CD14-positive monocyte (primary cell): ENCODE measurements at regions not wholly inside any gene's neighbourhood (a gene's known extent, or its start where the extent isn't known, plus 50 kb on each side); places are given as distances from the start of the nearest gene placed in this dataset.
"Not testable (repeated sequence)": the region's sequence is repeated elsewhere in the genome, so short reads cannot be mapped to it uniquely, and the experiment has no call there.

Experiments used
- DNase-seq, 3 donors: peaks; one replicate each; pipeline ENCODE4 v3.0.0-alpha.2; 2011 to 2022
- H2AFZ ChIP-seq: 2 replicates; pipeline ENCODE4 v1.6.0; 2012; ENCODE audit warnings: mild to moderate bottlenecking, low read depth, low read length, inconsistent platforms; ENCODE audit not compliant: insufficient read depth, poor library complexity, severe bottlenecking
- H3K27ac ChIP-seq, 2 donors: 1 replicate in 1 of 2; 2 replicates in 1 of 2; pipeline ENCODE4 v1.5.1; 2012 to 2013; ENCODE audit warnings: low read length in 2 of 2, control low read depth in 1 of 2, inconsistent platforms in 1 of 2, low read depth in 1 of 2, mild to moderate bottlenecking in 1 of 2
- H3K27me3 ChIP-seq, 2 donors: one replicate each; pipeline versions ENCODE4 v1.6.0 to v1.6.1; 2011 to 2013; ENCODE audit warnings: low read length in 2 of 2; ENCODE audit not compliant: control insufficient read depth in 2 of 2, insufficient read depth in 2 of 2
- H3K36me3 ChIP-seq, 2 donors: replicated peaks in 1 of 2; 1 replicate in 1 of 2; 2 replicates in 1 of 2; pipeline versions ENCODE4 v1.5.1 to v1.6.1; 2012 to 2013; ENCODE audit warnings: low read length in 2 of 2, control low read depth in 1 of 2, inconsistent platforms in 1 of 2, mild to moderate bottlenecking in 1 of 2; ENCODE audit not compliant: insufficient read depth in 2 of 2, control insufficient read depth in 1 of 2
- H3K4me1 ChIP-seq, 2 donors: 1 replicate in 1 of 2; 2 replicates in 1 of 2; pipeline versions ENCODE4 v1.5.1 to v1.6.1; 2012 to 2013; ENCODE audit warnings: low read length in 2 of 2, control low read depth in 1 of 2, inconsistent platforms in 1 of 2, mild to moderate bottlenecking in 1 of 2, moderate library complexity in 1 of 2; ENCODE audit not compliant: insufficient read depth in 2 of 2, control insufficient read depth in 1 of 2
- H3K4me2 ChIP-seq: replicated peaks from 2 replicates; pipeline ENCODE3; 2012; ENCODE audit warnings: low read length, moderate library complexity, mild to moderate bottlenecking; ENCODE audit not compliant: poor library complexity, severe bottlenecking; ENCODE audit errors: extremely low read depth
- H3K4me3 ChIP-seq, 3 experiments: fragments of 200-600 bp in 1 of 3; sonication (generic) in 1 of 3; replicated peaks in 1 of 3; 1 replicate in 2 of 3; 2 replicates in 1 of 3; pipeline ENCODE4 v1.5.1; 2011 to 2013; ENCODE audit warnings: low read length in 3 of 3, mild to moderate bottlenecking in 3 of 3, control low read depth in 2 of 3, low read depth in 2 of 3, inconsistent platforms in 1 of 3, moderate library complexity in 1 of 3
- H3K79me2 ChIP-seq: 2 replicates; pipeline ENCODE4 v1.6.0; 2012; ENCODE audit warnings: mild to moderate bottlenecking, control low read depth, inconsistent platforms, low read length, moderate library complexity; ENCODE audit not compliant: insufficient read depth
- H3K9ac ChIP-seq: 2 replicates; pipeline ENCODE4 v1.6.0; 2017; ENCODE audit warnings: low read length, mild to moderate bottlenecking; ENCODE audit not compliant: insufficient read depth, poor library complexity, severe bottlenecking
- H3K9me3 ChIP-seq, 2 donors: replicated peaks in 1 of 2; 1 replicate in 1 of 2; 2 replicates in 1 of 2; pipeline versions ENCODE4 v1.5.1 to v1.6.1; 2012 to 2013; ENCODE audit warnings: low read length in 2 of 2, control low read depth in 1 of 2; ENCODE audit not compliant: control insufficient read depth in 1 of 2, insufficient read depth in 1 of 2
- H4K20me1 ChIP-seq: 2 replicates; pipeline ENCODE4 v1.6.0; 2012; ENCODE audit warnings: mild to moderate bottlenecking, low read length, control low read depth, moderate library complexity; ENCODE audit not compliant: insufficient read depth
- H3K27ac Mint-ChIP-seq, 7 donors: one replicate each; pipeline ENCODE4 v1.8.0; 2020; ENCODE audit warnings: mild to moderate bottlenecking in 7 of 7, mixed read lengths in 7 of 7, moderate library complexity in 6 of 7, inconsistent platforms in 2 of 7
- H3K27me3 Mint-ChIP-seq, 3 donors: one replicate each; pipeline ENCODE4 v1.8.0; 2021 to 2022; ENCODE audit warnings: low read depth in 3 of 3, mild to moderate bottlenecking in 3 of 3, mixed read lengths in 3 of 3, moderate library complexity in 3 of 3, inconsistent platforms in 1 of 3
- H3K36me3 Mint-ChIP-seq, 2 donors: one replicate each; pipeline ENCODE4 v1.8.0; 2020; ENCODE audit warnings: mixed read lengths in 2 of 2, inconsistent platforms in 1 of 2, mild to moderate bottlenecking in 1 of 2
- H3K4me1 Mint-ChIP-seq: one replicate; pipeline ENCODE4 v1.8.0; 2020; ENCODE audit warnings: mild to moderate bottlenecking, mixed read lengths
- H3K4me3 Mint-ChIP-seq, 2 donors: one replicate each; pipeline ENCODE4 v1.8.0; 2020; ENCODE audit warnings: mild to moderate bottlenecking in 2 of 2, mixed read lengths in 2 of 2, moderate library complexity in 1 of 2
- H3K9me3 Mint-ChIP-seq, 7 donors: one replicate each; pipeline ENCODE4 v1.8.0; 2020 to 2022; ENCODE audit warnings: mixed read lengths in 7 of 7, mild to moderate bottlenecking in 6 of 7, moderate library complexity in 6 of 7, inconsistent platforms in 2 of 7
- CTCF ChIP-seq: fragments of 200-600 bp; IDR thresholded peaks from one replicate; pipeline ENCODE4 v1.8.0; 2022; ENCODE audit warnings: antibody characterized with exemption, mild to moderate bottlenecking
- WGBS: methylation state at CpG from one replicate; pipeline ENCODE4 v1.1.5; 2013; ENCODE audit warnings: missing lambda C conversion rate; ENCODE audit not compliant: insufficient coverage; 5-methylcytosine and 5-hydroxymethylcytosine counted together
- intact Hi-C, 2 donors: fragments of 100-400 bp; cut with micrococcal nuclease; formaldehyde crosslinking; loops; one replicate each; pipeline versions ENCODE4 v1.15.0 to v1.15.1; 2023

GRCh38 chr1:191508239-191508638 lies 650.0 kb upstream of the RGS18 start:
- no peak for TF ChIP-seq CTCF
- intact Hi-C loops = no loop called here
- Histone ChIP-seq H3K4me3 (no peak overlapping the region), H3K36me3 (no peaks in the 10 kb centered on the region), H3K79me2 (no peaks in the 10 kb centered on the region), H3K27ac (no peak overlapping the region), H3K27me3 (no peaks in the 10 kb centered on the region), H4K20me1 (no peaks in the 10 kb centered on the region), H3K4me2 (no peak overlapping the region), H3K4me1 (no peaks in the 10 kb centered on the region), H3K9me3 (no peaks in the 10 kb centered on the region), H2AFZ (no peak overlapping the region), H3K9ac (no peak overlapping the region)
- Mint-ChIP-seq H3K27me3 (peaks cover 0 to 3% (median 0%) of the 10 kb centered on the region in 3 donors), H3K4me1 (no peaks in the 10 kb centered on the region), H3K9me3 (peaks cover 4 to 13% (median 7%) of the 10 kb centered on the region in 7 donors), H3K36me3 (no peaks in the 10 kb centered on the region), H3K4me3 (no peak overlapping the region), H3K27ac (no peak overlapping the region)
- WGBS = 60% methylated on average over 1 of the region's 2 CpGs
- DNase-seq = no peak

GRCh38 chr1:191511480-191511879 lies 646.8 kb upstream of the RGS18 start:
- H3K79me2 ChIP-seq, H3K4me1 ChIP-seq, H3K27me3 Mint-ChIP-seq, H3K9ac ChIP-seq, H3K9me3 ChIP-seq, H2AFZ ChIP-seq, H3K4me3 ChIP-seq, H3K4me2 ChIP-seq, H3K36me3 Mint-ChIP-seq, H4K20me1 ChIP-seq, H3K27me3 ChIP-seq, intact Hi-C loops, H3K36me3 ChIP-seq, H3K27ac ChIP-seq, DNase-seq, H3K4me1 Mint-ChIP-seq, H3K27ac Mint-ChIP-seq, H3K4me3 Mint-ChIP-seq: not testable (repeated sequence)
- peaks cover 6 to 16% (median 8%) of the 10 kb centered on the region in 7 donors for H3K9me3 Mint-ChIP-seq
- WGBS = no CpG with 5 or more reads among the region's 3 CpGs
